IMR-90 (cell line): ENCODE measurements at regions not wholly inside any gene's neighbourhood (a gene's known extent, or its start where the extent isn't known, plus 50 kb on each side); places are given as distances from the start of the nearest gene placed in this dataset.

Experiments
- ATAC-seq: fragments of 200-7000 bp; cut with Tn5 transposase; 2 replicates; pipeline ENCODE4 v1.9.1; 2020; ENCODE audit warnings: low read depth, mild to moderate bottlenecking, moderate library complexity
- BruUV-seq: library from RNA; stranded (reverse); fragments of 400-500 nt; replicated peaks from 2 replicates; lab custom pipeline; 2021; lab: Mats Ljungman, UMichigan
- CTCF ChIA-PET: fragments of 300-600 bp; formaldehyde crosslinking; extraction: SDS; loops from one replicate; lab custom pipeline; 2021; ENCODE audit warnings: antibody characterized with exemption; lab: Yijun Ruan, JAX
- POLR2A ChIA-PET: fragments of 300-600 bp; sonication (Branson Sonifier 250); formaldehyde crosslinking; loops from one replicate; lab custom pipeline; 2022; ENCODE audit warnings: antibody characterized with exemption; ENCODE audit not compliant: unreplicated experiment; lab: Charles Lee
- DNase-seq: peaks from one replicate; pipeline ENCODE4 v3.0.0; 2013
- H2AFZ ChIP-seq: replicated peaks from 2 replicates; pipeline ENCODE3; 2013; ENCODE audit warnings: low read length, mild to moderate bottlenecking; ENCODE audit not compliant: poor library complexity
- H2AK5ac ChIP-seq: 2 replicates; pipeline ENCODE4 v1.6.1; 2013; ENCODE audit warnings: low read depth, low read length, inconsistent platforms
- H2AK9ac ChIP-seq: replicated peaks from 2 replicates; pipeline ENCODE3; 2013; ENCODE audit warnings: mild to moderate bottlenecking, low read depth, low read length, moderate library complexity; ENCODE audit not compliant: poor library complexity
- H2BK120ac ChIP-seq: 2 replicates; pipeline ENCODE4 v1.6.1; 2013; ENCODE audit warnings: low read depth, low read length, inconsistent platforms
- H2BK15ac ChIP-seq: 3 replicates; pipeline ENCODE4 v1.6.1; 2013; ENCODE audit warnings: low read depth, low read length, inconsistent platforms
- H2BK20ac ChIP-seq: 2 replicates; pipeline ENCODE4 v1.6.1; 2013; ENCODE audit warnings: low read depth, mild to moderate bottlenecking, inconsistent platforms, low read length, moderate library complexity
- H2BK5ac ChIP-seq: 2 replicates; pipeline ENCODE4 v1.6.1; 2013; ENCODE audit warnings: mild to moderate bottlenecking, low read depth, low read length, inconsistent platforms; ENCODE audit not compliant: poor library complexity, severe bottlenecking
- H3K14ac ChIP-seq: replicated peaks from 2 replicates; pipeline ENCODE4 v1.6.1; 2013; ENCODE audit warnings: low read depth, low read length, inconsistent platforms
- H3K18ac ChIP-seq: 2 replicates; pipeline ENCODE4 v1.6.1; 2013; ENCODE audit warnings: low read depth, low read length, control low read depth
- H3K23ac ChIP-seq: 2 replicates; pipeline ENCODE4 v1.6.1; 2013; ENCODE audit warnings: low read depth, low read length, inconsistent platforms
- H3K27ac ChIP-seq: 2 replicates; pipeline ENCODE4 v1.5.1; 2013; ENCODE audit warnings: mild to moderate bottlenecking, control low read depth, low read length; ENCODE audit not compliant: insufficient read depth
- H3K27me3 ChIP-seq: 2 replicates; pipeline ENCODE4 v1.6.1; 2013; ENCODE audit warnings: low read length; ENCODE audit not compliant: control insufficient read depth, insufficient read depth
- H3K36me3 ChIP-seq: 2 replicates; pipeline ENCODE4 v1.6.1; 2013; ENCODE audit warnings: low read length, mixed read lengths; ENCODE audit not compliant: control insufficient read depth, insufficient read depth
- H3K4ac ChIP-seq: 2 replicates; pipeline ENCODE4 v1.6.1; 2013; ENCODE audit warnings: low read depth, low read length, inconsistent platforms
- H3K4me1 ChIP-seq: 2 replicates; pipeline ENCODE4 v1.6.1; 2013; ENCODE audit warnings: low read length, mixed read lengths; ENCODE audit not compliant: control insufficient read depth, insufficient read depth
- H3K4me2 ChIP-seq: 2 replicates; pipeline ENCODE4 v1.6.1; 2013; ENCODE audit warnings: low read depth, mild to moderate bottlenecking, control low read depth, low read length, moderate library complexity
- H3K4me3 ChIP-seq: 2 replicates; pipeline ENCODE4 v1.5.1; 2013; ENCODE audit warnings: low read depth, mild to moderate bottlenecking, control low read depth, low read length, moderate library complexity; ENCODE audit not compliant: insufficient read depth
- H3K56ac ChIP-seq: 2 replicates; pipeline ENCODE4 v1.6.1; 2013; ENCODE audit warnings: low read length, inconsistent platforms; ENCODE audit not compliant: insufficient read depth; ENCODE audit errors: extremely low read depth
- H3K79me1 ChIP-seq, 2 experiments: 2 replicates each; pipeline ENCODE4 v1.6.1; 2013; ENCODE audit warnings: low read length in 2 of 2, inconsistent platforms in 1 of 2, low read depth in 1 of 2
- H3K9ac ChIP-seq: 2 replicates; pipeline ENCODE4 v1.6.1; 2013; ENCODE audit warnings: low read depth, low read length, control low read depth
- H3K9me1 ChIP-seq: 2 replicates; pipeline ENCODE4 v1.6.1; 2013; ENCODE audit warnings: low read length, inconsistent platforms; ENCODE audit not compliant: insufficient read depth
- H3K9me3 ChIP-seq: 2 replicates; pipeline ENCODE4 v1.6.1; 2013; ENCODE audit warnings: low read length; ENCODE audit not compliant: control insufficient read depth, insufficient read depth
- H4K20me1 ChIP-seq: 2 replicates; pipeline ENCODE4 v1.6.1; 2013; ENCODE audit warnings: low read length, inconsistent platforms; ENCODE audit not compliant: insufficient read depth
- H4K5ac ChIP-seq: 2 replicates; pipeline ENCODE4 v1.6.1; 2013; ENCODE audit warnings: mild to moderate bottlenecking, low read depth, low read length, control low read depth
- H4K8ac ChIP-seq, 2 experiments: 2 replicates each; pipeline ENCODE4 v1.6.1; 2013; ENCODE audit warnings: low read depth in 2 of 2, low read length in 2 of 2, control low read depth in 1 of 2, inconsistent platforms in 1 of 2
- H4K91ac ChIP-seq: 2 replicates; pipeline ENCODE4 v1.6.1; 2013; ENCODE audit warnings: low read depth, low read length, inconsistent platforms; ENCODE audit not compliant: insufficient read depth
- BHLHE40 ChIP-seq: fragments of 150-350 bp; IDR thresholded peaks from 2 replicates; pipeline ENCODE4 v1.6.1; 2016; ENCODE audit warnings: mild to moderate bottlenecking, low read depth, low read length
- CEBPB ChIP-seq: IDR thresholded peaks from 2 replicates; pipeline ENCODE4 v1.6.1; 2012; ENCODE audit warnings: low read depth, low read length, improper control_type of control experiment
- CHD1 ChIP-seq: IDR thresholded peaks from 2 replicates; pipeline ENCODE4 v1.6.1; 2012; ENCODE audit warnings: low read depth, low read length, improper control_type of control experiment
- FOS ChIP-seq: fragments of 150-350 bp; IDR thresholded peaks from 2 replicates; pipeline ENCODE4 v1.6.1; 2016; ENCODE audit warnings: low read depth, low read length
- MAFK ChIP-seq: IDR thresholded peaks from 2 replicates; pipeline ENCODE4 v1.6.1; 2012; ENCODE audit warnings: low read depth, low read length, improper control_type of control experiment
- MAZ ChIP-seq: IDR thresholded peaks from 2 replicates; pipeline ENCODE4 v1.6.1; 2012; ENCODE audit warnings: low read depth, mild to moderate bottlenecking, low read length, improper control_type of control experiment, moderate library complexity, borderline replicate concordance
- MXI1 ChIP-seq: IDR thresholded peaks from 2 replicates; pipeline ENCODE4 v1.6.1; 2012; ENCODE audit warnings: low read depth, mild to moderate bottlenecking, low read length, moderate library complexity, borderline replicate concordance
- NFE2L2 ChIP-seq: fragments of 150-350 bp; IDR thresholded peaks from 2 replicates; pipeline ENCODE4 v1.6.1; 2016; ENCODE audit warnings: low read depth, mild to moderate bottlenecking, low read length
- POLR2A ChIP-seq: IDR thresholded peaks from 2 replicates; pipeline ENCODE4 v1.6.1; 2012; ENCODE audit warnings: mild to moderate bottlenecking, low read depth, low read length
- RAD21 ChIP-seq: IDR thresholded peaks from 2 replicates; pipeline ENCODE4 v1.6.1; 2012; ENCODE audit warnings: low read length, improper control_type of control experiment
- RCOR1 ChIP-seq: IDR thresholded peaks from 2 replicates; pipeline ENCODE4 v1.6.1; 2012; ENCODE audit warnings: mild to moderate bottlenecking, low read length, improper control_type of control experiment; ENCODE audit not compliant: insufficient replicate concordance
- RFX5 ChIP-seq: IDR thresholded peaks from 2 replicates; pipeline ENCODE4 v1.8.0; 2012; ENCODE audit warnings: low read depth, mild to moderate bottlenecking, low read length, moderate library complexity
- SMC3 ChIP-seq: fragments of 150-350 bp; IDR thresholded peaks from 2 replicates; pipeline ENCODE4 v1.6.1; 2016; ENCODE audit warnings: low read depth, mild to moderate bottlenecking, antibody characterized with exemption, low read length, moderate library complexity
- USF2 ChIP-seq: fragments of 150-350 bp; IDR thresholded peaks from 2 replicates; pipeline ENCODE4 v1.6.1; 2017; ENCODE audit warnings: mild to moderate bottlenecking, antibody characterized with exemption, low read length, low read depth
- WGBS, 2 experiments: methylation state at CpG; one replicate each; pipeline versions ENCODE4 v1.1.5 to v1.1.7; 2013; ENCODE audit warnings: missing lambda C conversion rate in 2 of 2; ENCODE audit not compliant: insufficient read length in 1 of 2; ENCODE audit errors: extremely low coverage in 2 of 2; 5-methylcytosine and 5-hydroxymethylcytosine counted together
- dilution Hi-C: fragments of 300-500 bp; cut with HindIII; formaldehyde crosslinking; loops from one replicate; pipeline ENCODE4 v1.14.3; 2018; ENCODE audit warnings: low sequenced_read_pairs; ENCODE audit not compliant: unreplicated experiment
- in situ Hi-C: fragments of 300-500 bp; cut with MboI; formaldehyde crosslinking; loops from 3 replicates; pipeline ENCODE4 v1.14.3; 2019; ENCODE audit warnings: low sequenced_read_pairs, inconsistent platforms, mixed read lengths
- intact Hi-C: fragments of 100-400 bp; cut with micrococcal nuclease; formaldehyde crosslinking; loops from 2 replicates; pipeline ENCODE4 v1.10.0; 2022
- TF ChIP-seq, protein P1 (sequence below): conservative IDR thresholded peaks from 2 replicates; pipeline ENCODE4 v1.5.1; 2012; ENCODE audit warnings: mild to moderate bottlenecking, low read depth, low read length, improper control_type of control experiment
- TF ChIP-seq, protein P2 (sequence below): fragments of 150-350 bp; IDR thresholded peaks from 2 replicates; pipeline ENCODE4 v1.6.1; 2016; ENCODE audit warnings: low read depth, mild to moderate bottlenecking, low read length, moderate library complexity, borderline replicate concordance

GRCh38 chr4:104394406-104395167, 100.1 kb downstream of the CXXC4 start:
- WGBS, 2 experiments: no CpG with 5 or more reads among the region's 12 CpGs
- dilution Hi-C loops: no loop called here
- Histone ChIP-seq H3K79me1 (no peaks in the 10 kb centered on the region), H3K4ac (no peak overlapping the region), H3K4me2 (no peak overlapping the region), H4K91ac (no peak overlapping the region), H3K27ac (no peak overlapping the region), H2BK15ac (no peak overlapping the region), H3K4me1 (no peaks in the 10 kb centered on the region), H3K14ac (no peak overlapping the region), H3K18ac (no peak overlapping the region), H4K20me1 (no peaks in the 10 kb centered on the region), H2BK20ac (no peak overlapping the region), H2AK5ac (no peak overlapping the region), H2BK120ac (no peak overlapping the region), H3K36me3 (no peaks in the 10 kb centered on the region), H3K9me1 (no peaks in the 10 kb centered on the region), H4K5ac (no peak overlapping the region), H3K23ac (no peak overlapping the region), H2BK5ac (no peak overlapping the region), H3K9me3 (peaks cover 2% of the 10 kb centered on the region; the same call in 1 of the 2 replicates), H3K27me3 (no peaks in the 10 kb centered on the region), H3K56ac (no peak overlapping the region), H2AK9ac (no peak overlapping the region), H4K8ac (no peak overlapping the region), H3K4me3 (no peak overlapping the region), H3K9ac (no peak overlapping the region), H2AFZ (no peak overlapping the region)
- in situ Hi-C loops: no loop called here
- ChIA-PET POLR2A (no interaction called here), CTCF (interaction anchor here (0.6 kb wide), 1 partner anchor 51 kb away, joined by 3 read pairs; no protein-coding TSS in a partner anchor)
- no TSS peak for BruUV-seq
- DNase-seq: no peak
- no peak for ATAC-seq
- intact Hi-C loops: no loop called here
- TF ChIP-seq RAD21 (no peak), BHLHE40 (no peak), SMC3 (no peak), RFX5 (no peak), NFE2L2 (no peak), FOS (no peak), CHD1 (no peak), MAZ (no peak), USF2 (no peak), POLR2A (no peak), RCOR1 (no peak), CEBPB (no peak), MXI1 (no peak), MAFK (no peak)
- TF ChIP-seq, protein P1, sequence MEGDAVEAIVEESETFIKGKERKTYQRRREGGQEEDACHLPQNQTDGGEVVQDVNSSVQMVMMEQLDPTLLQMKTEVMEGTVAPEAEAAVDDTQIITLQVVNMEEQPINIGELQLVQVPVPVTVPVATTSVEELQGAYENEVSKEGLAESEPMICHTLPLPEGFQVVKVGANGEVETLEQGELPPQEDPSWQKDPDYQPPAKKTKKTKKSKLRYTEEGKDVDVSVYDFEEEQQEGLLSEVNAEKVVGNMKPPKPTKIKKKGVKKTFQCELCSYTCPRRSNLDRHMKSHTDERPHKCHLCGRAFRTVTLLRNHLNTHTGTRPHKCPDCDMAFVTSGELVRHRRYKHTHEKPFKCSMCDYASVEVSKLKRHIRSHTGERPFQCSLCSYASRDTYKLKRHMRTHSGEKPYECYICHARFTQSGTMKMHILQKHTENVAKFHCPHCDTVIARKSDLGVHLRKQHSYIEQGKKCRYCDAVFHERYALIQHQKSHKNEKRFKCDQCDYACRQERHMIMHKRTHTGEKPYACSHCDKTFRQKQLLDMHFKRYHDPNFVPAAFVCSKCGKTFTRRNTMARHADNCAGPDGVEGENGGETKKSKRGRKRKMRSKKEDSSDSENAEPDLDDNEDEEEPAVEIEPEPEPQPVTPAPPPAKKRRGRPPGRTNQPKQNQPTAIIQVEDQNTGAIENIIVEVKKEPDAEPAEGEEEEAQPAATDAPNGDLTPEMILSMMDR: no peak
- TF ChIP-seq, protein P2, sequence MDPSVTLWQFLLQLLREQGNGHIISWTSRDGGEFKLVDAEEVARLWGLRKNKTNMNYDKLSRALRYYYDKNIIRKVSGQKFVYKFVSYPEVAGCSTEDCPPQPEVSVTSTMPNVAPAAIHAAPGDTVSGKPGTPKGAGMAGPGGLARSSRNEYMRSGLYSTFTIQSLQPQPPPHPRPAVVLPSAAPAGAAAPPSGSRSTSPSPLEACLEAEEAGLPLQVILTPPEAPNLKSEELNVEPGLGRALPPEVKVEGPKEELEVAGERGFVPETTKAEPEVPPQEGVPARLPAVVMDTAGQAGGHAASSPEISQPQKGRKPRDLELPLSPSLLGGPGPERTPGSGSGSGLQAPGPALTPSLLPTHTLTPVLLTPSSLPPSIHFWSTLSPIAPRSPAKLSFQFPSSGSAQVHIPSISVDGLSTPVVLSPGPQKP: no peak
